ENCODE measurements at regions not wholly inside any gene's neighbourhood (a gene's known extent, or its start where the extent isn't known, plus 50 kb on each side); places are given as distances from the start of the nearest gene placed in this dataset.

DNA sequence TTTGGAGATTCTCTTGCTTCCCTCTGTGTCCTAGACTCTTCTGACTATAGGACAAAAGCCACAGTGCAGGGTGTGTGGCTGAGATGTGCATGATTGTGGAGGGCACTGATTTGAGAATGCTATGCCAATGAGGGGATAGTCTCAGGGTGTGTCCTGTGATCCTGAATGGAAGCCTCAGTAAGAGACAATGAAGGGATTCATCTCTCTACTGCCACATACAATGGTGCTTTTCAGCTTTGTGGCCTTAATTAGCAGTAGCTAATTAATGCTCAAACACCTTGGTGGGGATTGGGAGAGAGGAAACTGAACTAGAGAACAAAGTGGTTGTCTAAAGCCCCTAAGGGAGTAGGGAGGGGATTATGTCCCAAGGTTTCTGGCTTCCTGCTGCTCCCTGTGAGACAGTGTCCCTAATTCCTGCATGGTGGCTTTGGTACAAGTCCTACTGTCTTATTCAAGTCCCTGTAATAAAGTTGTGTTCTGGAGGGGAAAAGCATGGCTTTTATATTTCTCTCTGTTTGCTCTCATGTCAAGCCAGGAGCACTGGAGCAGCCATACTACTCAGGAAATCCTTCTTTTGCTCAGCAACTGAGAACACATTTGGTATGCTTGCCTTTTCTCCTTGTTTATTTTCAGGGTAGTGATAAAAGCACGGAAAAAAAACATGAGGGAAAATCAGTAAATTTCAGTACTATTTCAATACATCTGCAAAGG, 415.2 kb upstream of the TCF4 start:
- TF ChIP-seq CTCF (IDR thresholded peaks at IDR 0.05; ENCODE audit: extremely low read depth, missing control alignments) = no peak
- DNase-seq (ENCODE audit: low spot score) = no peak

DNA sequence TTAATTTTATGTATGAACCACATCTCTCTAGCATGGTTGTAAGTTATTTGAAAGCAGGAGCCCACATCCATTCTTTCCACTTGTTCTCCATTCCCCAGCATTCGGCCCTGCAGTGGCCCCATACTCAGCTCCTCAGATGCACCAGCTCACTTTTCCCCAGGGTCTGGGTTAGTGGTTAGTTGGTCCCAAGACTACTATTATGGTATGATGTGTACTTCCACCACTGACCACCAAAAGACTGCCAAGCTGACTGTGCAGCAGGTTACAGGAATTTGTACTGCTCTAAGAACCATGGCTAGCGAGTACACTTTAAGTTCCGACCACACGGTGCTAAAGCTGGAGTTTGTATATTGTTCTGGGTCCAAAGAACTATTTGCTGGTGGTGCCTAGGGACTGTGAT, 413.6 kb upstream of the TCF4 start:
- no peak for TF ChIP-seq CTCF (IDR thresholded peaks at IDR 0.05; ENCODE audit: extremely low read depth, missing control alignments)
- DNase-seq (ENCODE audit: low spot score) = no peak

- DNase-seq (ENCODE audit: low spot score) = no peak
- TF ChIP-seq CTCF (IDR thresholded peaks at IDR 0.05; ENCODE audit: extremely low read depth, missing control alignments) = no peak
Observed at GRCh38 chr18:56000041-56000440, 412.0 kb upstream of the TCF4 start.

DNA sequence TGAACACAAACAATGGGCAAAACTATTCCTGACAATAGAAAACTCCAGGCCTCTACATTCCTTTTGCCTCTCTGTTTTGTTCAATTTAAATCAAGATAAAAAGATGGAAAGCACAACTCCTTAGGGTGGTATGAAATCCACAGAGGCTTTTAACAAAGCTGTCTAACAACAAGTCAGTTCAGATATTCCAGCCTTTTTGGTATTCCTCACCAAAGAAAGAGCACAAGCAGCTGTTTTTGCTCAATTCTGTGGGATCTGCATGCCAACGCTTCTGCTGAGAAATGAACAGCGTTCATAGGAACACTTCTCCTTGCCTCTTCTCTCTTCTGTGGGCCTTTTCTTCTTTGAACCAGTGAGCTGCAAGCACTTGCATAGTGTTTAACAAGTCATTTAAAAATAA, 411.6 kb upstream of the TCF4 start:
- DNase-seq (ENCODE audit: low spot score) = no peak
- no peak for TF ChIP-seq CTCF (IDR thresholded peaks at IDR 0.05; ENCODE audit: extremely low read depth, missing control alignments)

DNA sequence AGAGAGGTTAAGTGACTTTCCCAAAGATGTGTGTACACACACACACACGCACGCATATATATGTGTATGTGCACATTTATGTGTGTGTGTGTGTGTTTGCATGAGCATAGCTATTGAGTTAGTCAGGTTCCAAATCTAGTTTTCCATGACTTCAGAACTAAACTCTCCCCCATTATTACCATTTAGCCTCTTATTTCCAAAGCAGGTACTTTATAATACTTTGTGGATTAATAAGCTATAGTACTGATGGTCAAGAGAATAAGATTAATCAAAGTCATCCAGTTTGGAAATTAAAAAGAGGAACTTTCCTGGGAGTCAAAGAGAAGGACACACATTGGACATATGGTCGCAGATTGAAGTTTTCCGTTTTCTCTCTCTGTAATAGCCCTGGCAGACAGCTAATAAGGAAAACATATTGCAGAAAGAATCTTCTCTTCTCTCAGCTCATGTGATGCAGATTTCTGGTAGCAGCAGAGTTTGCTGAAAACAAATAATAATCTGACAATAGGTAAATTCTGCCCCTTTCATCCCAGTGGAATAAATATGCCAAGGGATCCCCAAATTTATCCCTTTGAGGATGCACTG, 410.9 kb upstream of the TCF4 start:
- no peak for DNase-seq (ENCODE audit: low spot score)
- no peak for TF ChIP-seq CTCF (IDR thresholded peaks at IDR 0.05; ENCODE audit: extremely low read depth, missing control alignments)

DNA sequence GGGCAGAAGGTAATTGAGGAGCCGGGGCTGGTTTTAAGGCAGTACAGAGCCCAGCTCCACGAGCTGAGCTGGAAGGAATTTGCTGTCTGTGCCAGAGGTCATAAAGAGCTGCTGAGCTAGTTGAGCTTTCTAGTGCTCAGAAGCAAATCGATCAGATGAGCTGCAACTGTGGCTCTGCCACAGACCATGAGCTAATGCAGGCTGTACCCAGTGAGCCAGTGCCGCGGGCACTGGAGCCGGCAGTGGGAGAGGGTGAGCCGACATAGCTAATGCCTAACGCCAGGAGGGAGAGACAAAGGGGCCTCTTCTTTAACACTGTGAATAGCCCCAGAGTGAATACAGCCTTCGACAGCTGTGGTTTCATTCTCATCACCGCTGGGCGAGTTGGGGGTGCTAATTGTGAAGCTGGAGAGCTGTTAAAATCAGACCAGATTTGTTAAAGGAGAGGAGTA, 410.1 kb upstream of the TCF4 start:
- DNase-seq (ENCODE audit: low spot score) = no peak

More for the DNA sequence above, 410.1 kb upstream of the TCF4 start:
- no peak for TF ChIP-seq CTCF (IDR thresholded peaks at IDR 0.05; ENCODE audit: extremely low read depth, missing control alignments)
